ENCODE measurements at regions not wholly inside any gene's neighbourhood (a gene's known extent, or its start where the extent isn't known, plus 50 kb on each side); places are given as distances from the start of the nearest gene placed in this dataset.

- H3K27me3 ChIP-seq (ENCODE audit: control insufficient read depth in 2 of 2, insufficient read depth in 2 of 2, low read length in 2 of 2) = no peaks in the 10 kb centered on the region
- H3K36me3 ChIP-seq (replicated peaks in 1 of 2; ENCODE audit: control insufficient read depth in 1 of 2, insufficient read depth in 2 of 2, low read length in 2 of 2) = no peaks in the 10 kb centered on the region
- H3K4me1 ChIP-seq (ENCODE audit: control insufficient read depth in 1 of 2, insufficient read depth in 2 of 2, low read length in 2 of 2) = no peaks in the 10 kb centered on the region
- H2AFZ ChIP-seq (ENCODE audit: insufficient read depth, low read depth, low read length, poor library complexity, severe bottlenecking) = no peak overlapping the region
- intact Hi-C loops (cut with micrococcal nuclease) = no loop called here
- Mint-ChIP-seq H3K4me3 (no peak overlapping the region), H3K9me3 (no peaks in the 10 kb centered on the region), H3K4me1 (no peaks in the 10 kb centered on the region), H3K27me3 (ENCODE audit: low read depth in 3 of 3) (peaks cover 0 to 3% (median 0%) of the 10 kb centered on the region in 3 donors), H3K36me3 (no peaks in the 10 kb centered on the region), H3K27ac (no peak overlapping the region)
- WGBS (ENCODE audit: insufficient coverage) = no CpG with 5 or more reads among the region's 1 CpG
- TF ChIP-seq CTCF (IDR thresholded peaks at IDR 0.05) = no peak
- DNase-seq = no peak
- no peaks in the 10 kb centered on the region for H4K20me1 ChIP-seq (ENCODE audit: insufficient read depth, low read length)
- no peaks in the 10 kb centered on the region for H3K9me3 ChIP-seq (replicated peaks in 1 of 2; ENCODE audit: control insufficient read depth in 1 of 2, insufficient read depth in 1 of 2, low read length in 2 of 2)
- no peaks in the 10 kb centered on the region for H3K79me2 ChIP-seq (ENCODE audit: insufficient read depth, low read length)
- H3K9ac ChIP-seq (ENCODE audit: insufficient read depth, low read length, poor library complexity, severe bottlenecking) = no peak overlapping the region
- no peak overlapping the region for H3K27ac ChIP-seq (ENCODE audit: low read depth in 1 of 2, low read length in 2 of 2)
- no peak overlapping the region for H3K4me3 ChIP-seq (replicated peaks in 1 of 3; ENCODE audit: low read depth in 2 of 3, low read length in 3 of 3)
- no peak overlapping the region for H3K4me2 ChIP-seq (replicated peaks; ENCODE audit: extremely low read depth, low read length, poor library complexity, severe bottlenecking)
Measured at GRCh38 chr2:33672896-33673295, 73.8 kb upstream of the FAM98A start.

GRCh38 chr2:33672389-33672788 is 73.3 kb upstream of the FAM98A start:
- Histone ChIP-seq H3K4me3 (replicated peaks in 1 of 3; ENCODE audit: low read depth in 2 of 3, low read length in 3 of 3) (no peak overlapping the region), H3K79me2 (ENCODE audit: insufficient read depth, low read length) (no peaks in the 10 kb centered on the region), H2AFZ (ENCODE audit: insufficient read depth, low read depth, low read length, poor library complexity, severe bottlenecking) (no peak overlapping the region), H3K9ac (ENCODE audit: insufficient read depth, low read length, poor library complexity, severe bottlenecking) (no peak overlapping the region), H3K27ac (ENCODE audit: low read depth in 1 of 2, low read length in 2 of 2) (no peak overlapping the region), H3K4me1 (ENCODE audit: control insufficient read depth in 1 of 2, insufficient read depth in 2 of 2, low read length in 2 of 2) (no peaks in the 10 kb centered on the region), H4K20me1 (ENCODE audit: insufficient read depth, low read length) (no peaks in the 10 kb centered on the region), H3K36me3 (replicated peaks in 1 of 2; ENCODE audit: control insufficient read depth in 1 of 2, insufficient read depth in 2 of 2, low read length in 2 of 2) (no peaks in the 10 kb centered on the region), H3K4me2 (replicated peaks; ENCODE audit: extremely low read depth, low read length, poor library complexity, severe bottlenecking) (no peak overlapping the region), H3K27me3 (ENCODE audit: control insufficient read depth in 2 of 2, insufficient read depth in 2 of 2, low read length in 2 of 2) (no peaks in the 10 kb centered on the region), H3K9me3 (replicated peaks in 1 of 2; ENCODE audit: control insufficient read depth in 1 of 2, insufficient read depth in 1 of 2, low read length in 2 of 2) (no peaks in the 10 kb centered on the region)
- intact Hi-C loops (cut with micrococcal nuclease) = no loop called here
- Mint-ChIP-seq H3K4me1 (no peaks in the 10 kb centered on the region), H3K4me3 (no peak overlapping the region), H3K27me3 (ENCODE audit: low read depth in 3 of 3) (peaks cover 0 to 3% (median 0%) of the 10 kb centered on the region in 3 donors), H3K27ac (no peak overlapping the region), H3K36me3 (no peaks in the 10 kb centered on the region), H3K9me3 (no peaks in the 10 kb centered on the region)
- no CpG with 5 or more reads among the region's 1 CpG for WGBS (ENCODE audit: insufficient coverage)
- TF ChIP-seq CTCF (IDR thresholded peaks at IDR 0.05) = no peak
- DNase-seq = no peak

Data from CD14-positive monocyte (primary cell).